Esophagus squamous epithelium (tissue), 5 donors: ENCODE measurements at regions not wholly inside any gene's neighbourhood (a gene's known extent, or its start where the extent isn't known, plus 50 kb on each side); places are given as distances from the start of the nearest gene placed in this dataset.

Experiments
- DNase-seq: peaks from one replicate; lab custom pipeline; 2025; lab: John Stamatoyannopoulos, UW
- H3K27ac ChIP-seq, 4 donors: fragments of 200-600 bp; sonication (generic); one replicate each; pipeline ENCODE4 v1.5.1; 2016 to 2019; ENCODE audit warnings: mild to moderate bottlenecking in 1 of 4
- H3K27me3 ChIP-seq, 4 donors: fragments of 200-600 bp; sonication (generic); 1 replicate in 3 of 4; 2 replicates in 1 of 4; pipeline versions ENCODE4 v1.5.1 to v1.6.0; 2017 to 2021; ENCODE audit warnings: antibody characterized with exemption in 1 of 4
- H3K36me3 ChIP-seq, 3 donors: fragments of 200-600 bp; sonication (generic); one replicate each; pipeline ENCODE4 v1.5.1; 2016 to 2019
- H3K4me1 ChIP-seq, 3 donors: fragments of 200-600 bp; sonication (generic); one replicate each; pipeline ENCODE4 v1.5.1; 2017 to 2019
- H3K4me3 ChIP-seq, 4 donors: fragments of 200-600 bp; sonication (generic); 1 replicate in 3 of 4; 2 replicates in 1 of 4; pipeline ENCODE4 v1.5.1; 2016 to 2019; ENCODE audit warnings: mild to moderate bottlenecking in 2 of 4, moderate library complexity in 1 of 4
- H3K9me3 ChIP-seq, 3 donors: fragments of 200-600 bp; sonication (generic); one replicate each; pipeline ENCODE4 v1.5.1; 2016 to 2019
- CTCF ChIP-seq, 6 experiments: fragments of 450-650 bp in 4 of 6; fragments of 200-600 bp in 2 of 6; sonication (generic) in 2 of 6; IDR thresholded peaks; one replicate each; pipeline ENCODE4 v1.5.1; 2016 to 2019; ENCODE audit warnings: antibody characterized with exemption in 6 of 6, mild to moderate bottlenecking in 4 of 6, moderate library complexity in 4 of 6
- POLR2A ChIP-seq, 4 donors: fragments of 450-650 bp; IDR thresholded peaks; one replicate each; pipeline ENCODE4 v1.6.1; 2017; ENCODE audit warnings: antibody characterized with exemption in 4 of 4, mild to moderate bottlenecking in 4 of 4, moderate library complexity in 3 of 4
- WGBS, 2 donors: methylation state at CpG; one replicate each; pipeline ENCODE4 v1.1.5; 2018; 5-methylcytosine and 5-hydroxymethylcytosine counted together
- intact Hi-C: fragments of 100-400 bp; cut with DNase I; formaldehyde crosslinking; loops from one replicate; pipeline ENCODE4 v1.15.0; 2022
- donor health status: DM: yes; HTN: yes; CAD: no.

GRCh38 chr5:166713295-166713694 lies 1578.2 kb upstream of the WWC1 start:
- no peak for DNase-seq
- TF ChIP-seq POLR2A (IDR thresholded peaks at IDR 0.05) (no peak), CTCF (IDR thresholded peaks at IDR 0.05) (no peak)
- WGBS, 2 donors: 69 to 80% methylated on average over 8 of the region's 8 CpGs
- Histone ChIP-seq H3K4me3 (no peak overlapping the region), H3K27me3 (no peaks in the 10 kb centered on the region), H3K27ac (no peak overlapping the region), H3K4me1 (no peaks in the 10 kb centered on the region), H3K9me3 (no peaks in the 10 kb centered on the region), H3K36me3 (no peaks in the 10 kb centered on the region)
- intact Hi-C loops: no loop called here

GRCh38 chr5:166716856-166717492 lies 1574.5 kb upstream of the WWC1 start:
- no peaks in the 10 kb centered on the region for H3K36me3 ChIP-seq
- H3K4me1 ChIP-seq: no peaks in the 10 kb centered on the region
- intact Hi-C loops: no loop called here
- H3K27ac ChIP-seq: no peak overlapping the region
- WGBS, 2 donors: 72 to 89% methylated on average over 6 of the region's 6 CpGs
- DNase-seq: no peak
- no peaks in the 10 kb centered on the region for H3K27me3 ChIP-seq
- H3K9me3 ChIP-seq: no peaks in the 10 kb centered on the region
- TF ChIP-seq POLR2A (IDR thresholded peaks at IDR 0.05) (no peak), CTCF (IDR thresholded peaks at IDR 0.05) (no peak)
- H3K4me3 ChIP-seq: no peak overlapping the region

- Histone ChIP-seq H3K4me3 (no peak overlapping the region), H3K36me3 (no peaks in the 10 kb centered on the region), H3K27ac (no peak overlapping the region), H3K27me3 (no peaks in the 10 kb centered on the region), H3K4me1 (no peaks in the 10 kb centered on the region), H3K9me3 (no peaks in the 10 kb centered on the region)
- intact Hi-C loops: no loop called here
- DNase-seq: no peak
- TF ChIP-seq POLR2A (IDR thresholded peaks at IDR 0.05): no peak
- TF ChIP-seq CTCF (IDR thresholded peaks at IDR 0.05): no peak
- 46 to 82% methylated on average over 2 of the region's 2 CpGs for WGBS, 2 donors
Observed at GRCh38 chr5:166719991-166720390, 1571.5 kb upstream of the WWC1 start.

GRCh38 chr5:166722939-166723338 lies 1568.5 kb upstream of the WWC1 start:
- H3K27me3 ChIP-seq: no peaks in the 10 kb centered on the region
- no peaks in the 10 kb centered on the region for H3K4me1 ChIP-seq
- H3K36me3 ChIP-seq: no peaks in the 10 kb centered on the region
- TF ChIP-seq CTCF (IDR thresholded peaks at IDR 0.05) (no peak), POLR2A (IDR thresholded peaks at IDR 0.05) (no peak)
- WGBS, 2 donors: 84 to 85% methylated on average over 2 of the region's 2 CpGs
- no peak overlapping the region for H3K27ac ChIP-seq
- intact Hi-C loops: no loop called here
- no peak overlapping the region for H3K4me3 ChIP-seq
- no peak for DNase-seq
- H3K9me3 ChIP-seq: no peaks in the 10 kb centered on the region

GRCh38 chr5:166724284-166724683 lies 1567.2 kb upstream of the WWC1 start:
- Histone ChIP-seq H3K4me3 (no peak overlapping the region), H3K27ac (no peak overlapping the region), H3K27me3 (no peaks in the 10 kb centered on the region), H3K4me1 (no peaks in the 10 kb centered on the region), H3K9me3 (no peaks in the 10 kb centered on the region), H3K36me3 (no peaks in the 10 kb centered on the region)
- no peak for TF ChIP-seq POLR2A (IDR thresholded peaks at IDR 0.05)
- no peak for TF ChIP-seq CTCF (IDR thresholded peaks at IDR 0.05)
- 48 to 52% methylated on average over 5 of the region's 5 CpGs for WGBS, 2 donors
- intact Hi-C loops: no loop called here
- DNase-seq: no peak
